Stimulated activated CD8-positive, alpha-beta memory T cell treated with anti-CD3 and anti-CD28 coated beads, Interleukin-7, amount 100 ng/mL, for 48 hours (primary cell): ENCODE measurements at regions not wholly inside any gene's neighbourhood (a gene's known extent, or its start where the extent isn't known, plus 50 kb on each side); places are given as distances from the start of the nearest gene placed in this dataset.
"Not testable (repeated sequence)": the region's sequence is repeated elsewhere in the genome, so short reads cannot be mapped to it uniquely, and the experiment has no call there.

Experiments used
- DNase-seq, 2 donors: peaks; one replicate each; pipeline ENCODE4 v3.0.0-alpha.2; 2020; ENCODE audit warnings: low read depth in 1 of 2; ENCODE audit errors: extremely low read depth in 1 of 2

GRCh38 chr18:39464006-39464405 lies 1898.4 kb upstream of the CELF4 start:
- no peak for DNase-seq

GRCh38 chr18:39462436-39462835 lies 1896.8 kb upstream of the CELF4 start:
- no peak for DNase-seq

GRCh38 chr18:39460136-39460535 lies 1894.5 kb upstream of the CELF4 start:
- no peak for DNase-seq

- no peak for DNase-seq
These were observed 1889.7 kb upstream of the CELF4 start for GRCh38 chr18:39455285-39455684.

GRCh38 chr18:39454866-39455265 lies 1889.3 kb upstream of the CELF4 start:
- no peak for DNase-seq

- no peak for DNase-seq
These were observed 1888.3 kb upstream of the CELF4 start for GRCh38 chr18:39453882-39454281.

- DNase-seq: no peak
These were observed 1887.8 kb upstream of the CELF4 start for GRCh38 chr18:39453356-39453755.

GRCh38 chr18:39450958-39451357 lies 1885.4 kb upstream of the CELF4 start:
- DNase-seq: no peak

GRCh38 chr18:39449566-39449965 lies 1884.0 kb upstream of the CELF4 start:
- DNase-seq: no peak

- no peak for DNase-seq
These were observed 1883.3 kb upstream of the CELF4 start for GRCh38 chr18:39448942-39449341.

GRCh38 chr18:39444957-39445356 lies 1879.4 kb upstream of the CELF4 start:
- not testable (repeated sequence) for DNase-seq

- DNase-seq: no peak
These were observed 1876.0 kb upstream of the CELF4 start for GRCh38 chr18:39441648-39442047.

GRCh38 chr18:39435996-39436395 lies 1870.4 kb upstream of the CELF4 start:
- DNase-seq: no peak

- DNase-seq: no peak
These were observed 1869.6 kb upstream of the CELF4 start for GRCh38 chr18:39435209-39435608.

GRCh38 chr18:39434223-39434920 lies 1868.8 kb upstream of the CELF4 start:
- no peak for DNase-seq

- no peak for DNase-seq
These were observed 1859.7 kb upstream of the CELF4 start for GRCh38 chr18:39425172-39425850.

- DNase-seq: no peak
These were observed 1858.7 kb upstream of the CELF4 start for GRCh38 chr18:39424261-39424660.

- no peak for DNase-seq
These were observed 1855.7 kb upstream of the CELF4 start for GRCh38 chr18:39421276-39421675.

- DNase-seq: no peak
These were observed 1853.7 kb upstream of the CELF4 start for GRCh38 chr18:39419315-39419714.

GRCh38 chr18:39415471-39415870 lies 1849.9 kb upstream of the CELF4 start:
- no peak for DNase-seq

- no peak for DNase-seq
These were observed 1848.6 kb upstream of the CELF4 start for GRCh38 chr18:39414009-39414700.

- no peak for DNase-seq
These were observed 1841.3 kb upstream of the CELF4 start for GRCh38 chr18:39406941-39407340.
